ENCODE measurements at regions not wholly inside any gene's neighbourhood (a gene's known extent, or its start where the extent isn't known, plus 50 kb on each side); places are given as distances from the start of the nearest gene placed in this dataset.
"Not testable (repeated sequence)": the region's sequence is repeated elsewhere in the genome, so short reads cannot be mapped to it uniquely, and the experiment has no call there.

GRCh38 chr5:79924936-79925893 lies 65.8 kb downstream of the MTX3 start:
- peak; percentile 29 for DNase-seq

- DNase-seq: no peak
Measured at GRCh38 chr5:79923431-79923830, 67.6 kb downstream of the MTX3 start.

GRCh38 chr5:79922626-79923025 lies 68.4 kb downstream of the MTX3 start:
- no peak for DNase-seq

GRCh38 chr5:79907452-79907851 lies 83.6 kb downstream of the MTX3 start:
- DNase-seq: not testable (repeated sequence)

- DNase-seq: not testable (repeated sequence)
Measured at GRCh38 chr5:79902571-79902970, 88.5 kb downstream of the MTX3 start.

GRCh38 chr5:79901631-79902030 lies 89.4 kb downstream of the MTX3 start:
- DNase-seq: peak; percentile 83

- peak; percentile 77 for DNase-seq
Measured at GRCh38 chr5:79898611-79899010, 92.5 kb downstream of the MTX3 start.

GRCh38 chr5:79893976-79894375 lies 97.1 kb downstream of the MTX3 start:
- DNase-seq: no peak

- no peak for DNase-seq
Measured at GRCh38 chr5:79893485-79893884, 97.6 kb downstream of the MTX3 start.

- DNase-seq: no peak
Measured at GRCh38 chr5:79890930-79891249, 100.2 kb downstream of the MTX3 start.

GRCh38 chr5:79890119-79890929 lies 100.7 kb downstream of the MTX3 start:
- DNase-seq: no peak

GRCh38 chr5:79888643-79889042 lies 102.4 kb downstream of the MTX3 start:
- DNase-seq: no peak

- DNase-seq: no peak
Measured at GRCh38 chr5:79886925-79887655, 104.0 kb downstream of the MTX3 start.

GRCh38 chr5:79886456-79886855 lies 104.6 kb downstream of the MTX3 start:
- no peak for DNase-seq

GRCh38 chr5:79879880-79880279 lies 111.2 kb downstream of the MTX3 start:
- not testable (repeated sequence) for DNase-seq

- no peak for DNase-seq
Measured at GRCh38 chr5:79878721-79879336, 112.2 kb downstream of the MTX3 start.

GRCh38 chr5:79878136-79878679 lies 112.9 kb downstream of the MTX3 start:
- no peak for DNase-seq

GRCh38 chr5:79876456-79876855 lies 114.6 kb downstream of the MTX3 start:
- no peak for DNase-seq

- DNase-seq: no peak
Measured at GRCh38 chr5:79875230-79875629, 115.8 kb downstream of the MTX3 start.

- DNase-seq: peak; percentile 60
Measured at GRCh38 chr5:79873187-79873586, 117.9 kb downstream of the MTX3 start.

GRCh38 chr5:79872291-79872690 lies 118.8 kb downstream of the MTX3 start:
- DNase-seq: no peak
